DND-41 (cell line): ENCODE measurements at regions not wholly inside any gene's neighbourhood (a gene's known extent, or its start where the extent isn't known, plus 50 kb on each side); places are given as distances from the start of the nearest gene placed in this dataset.

Source experiments
- ATAC-seq: fragments of 200-7000 bp; cut with Tn5 transposase; 3 replicates; pipeline ENCODE4 v1.9.1; 2021; ENCODE audit warnings: low read depth; ENCODE audit not compliant: insufficient read depth
- DNase-seq: peaks from one replicate; pipeline ENCODE4 v3.0.0-alpha.2; 2020
- H2AFZ ChIP-seq: 2 replicates; pipeline ENCODE4 v1.6.0; 2012; ENCODE audit warnings: low read depth, low read length
- H3K27ac ChIP-seq: 2 replicates; pipeline ENCODE4 v1.5.1; 2012; ENCODE audit warnings: low read length, inconsistent platforms
- H3K27me3 ChIP-seq: fragments of 200-600 bp; sonication (generic); 2 replicates; pipeline ENCODE4 v1.6.0; 2012; ENCODE audit warnings: low read length, mild to moderate bottlenecking, inconsistent platforms; ENCODE audit not compliant: insufficient read depth, poor library complexity
- H3K36me3 ChIP-seq: 2 replicates; pipeline ENCODE4 v1.5.1; 2012; ENCODE audit warnings: low read length, inconsistent platforms; ENCODE audit not compliant: insufficient read depth
- H3K4me1 ChIP-seq: 2 replicates; pipeline ENCODE4 v1.5.1; 2012; ENCODE audit warnings: mild to moderate bottlenecking, low read length; ENCODE audit not compliant: insufficient read depth
- H3K4me2 ChIP-seq: 2 replicates; pipeline ENCODE4 v1.6.0; 2012; ENCODE audit warnings: mild to moderate bottlenecking, moderate library complexity, low read length, inconsistent platforms; ENCODE audit not compliant: insufficient read depth
- H3K4me3 ChIP-seq, 2 experiments: fragments of 200-600 bp in 1 of 2; shearing (Covaris generic) in 1 of 2; 2 replicates each; pipeline ENCODE4 v1.5.1; 2012 to 2016; ENCODE audit warnings: inconsistent platforms in 2 of 2, low read length in 2 of 2, mild to moderate bottlenecking in 2 of 2, low read depth in 1 of 2, moderate library complexity in 1 of 2
- H3K79me2 ChIP-seq: 2 replicates; pipeline ENCODE4 v1.6.0; 2012; ENCODE audit warnings: low read length, inconsistent platforms; ENCODE audit not compliant: insufficient read depth
- H3K9ac ChIP-seq: 2 replicates; pipeline ENCODE4 v1.6.0; 2012; ENCODE audit warnings: low read depth, mild to moderate bottlenecking, inconsistent platforms, low read length, moderate library complexity
- H3K9me3 ChIP-seq: 2 replicates; pipeline ENCODE4 v1.5.1; 2012; ENCODE audit warnings: low read length, moderate library complexity, mild to moderate bottlenecking, inconsistent platforms; ENCODE audit not compliant: insufficient read depth, severe bottlenecking
- H4K20me1 ChIP-seq: 2 replicates; pipeline ENCODE4 v1.6.0; 2012; ENCODE audit warnings: low read length; ENCODE audit not compliant: insufficient read depth
- EZH2 ChIP-seq: IDR thresholded peaks from 3 replicates; pipeline ENCODE4 v1.6.1; 2012; ENCODE audit warnings: borderline replicate concordance, low read depth, mild to moderate bottlenecking, moderate library complexity, low read length, inconsistent platforms; ENCODE audit not compliant: severe bottlenecking
- TF ChIP-seq, protein P1 (sequence below): IDR thresholded peaks from 2 replicates; pipeline ENCODE4 v1.5.1; 2012; ENCODE audit warnings: borderline replicate concordance, low read length, moderate library complexity, mild to moderate bottlenecking; ENCODE audit not compliant: poor library complexity, severe bottlenecking; ENCODE audit errors: extremely low read depth

DNA sequence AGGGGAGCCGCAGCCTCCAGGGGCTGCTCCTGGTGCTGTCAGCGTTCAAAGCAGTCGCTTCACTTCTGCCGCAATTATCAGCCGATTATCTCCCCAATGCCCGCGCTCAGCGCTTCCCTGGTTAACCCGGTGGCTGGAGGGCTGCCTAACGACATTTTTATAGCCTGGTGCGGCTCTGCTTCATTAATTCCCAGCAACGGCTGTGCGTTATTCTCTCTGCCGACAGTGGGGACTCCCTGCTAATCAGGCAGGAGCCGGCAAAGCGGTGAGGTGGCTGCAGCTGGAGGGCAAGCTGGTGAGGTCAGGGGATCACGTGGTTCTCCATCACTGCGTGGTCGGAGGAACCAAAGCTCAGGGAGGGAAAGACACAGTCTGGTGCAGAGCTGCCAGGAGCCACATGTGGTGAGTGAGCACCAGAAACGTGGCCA, 62.9 kb downstream of the GLRX5 start:
- Histone ChIP-seq H3K9me3 (no peaks in the 10 kb centered on the region), H3K9ac (no peak overlapping the region), H2AFZ (no peak overlapping the region), H3K27me3 (peaks cover 12% of the 10 kb centered on the region), H3K4me2 (no peak overlapping the region), H3K27ac (no peak overlapping the region), H3K36me3 (no peaks in the 10 kb centered on the region), H3K4me3 (no peak overlapping the region), H3K79me2 (no peaks in the 10 kb centered on the region), H4K20me1 (no peaks in the 10 kb centered on the region), H3K4me1 (no peaks in the 10 kb centered on the region)
- no peak for ATAC-seq
- no peak for DNase-seq
- no peak for TF ChIP-seq EZH2
- TF ChIP-seq, protein P1, sequence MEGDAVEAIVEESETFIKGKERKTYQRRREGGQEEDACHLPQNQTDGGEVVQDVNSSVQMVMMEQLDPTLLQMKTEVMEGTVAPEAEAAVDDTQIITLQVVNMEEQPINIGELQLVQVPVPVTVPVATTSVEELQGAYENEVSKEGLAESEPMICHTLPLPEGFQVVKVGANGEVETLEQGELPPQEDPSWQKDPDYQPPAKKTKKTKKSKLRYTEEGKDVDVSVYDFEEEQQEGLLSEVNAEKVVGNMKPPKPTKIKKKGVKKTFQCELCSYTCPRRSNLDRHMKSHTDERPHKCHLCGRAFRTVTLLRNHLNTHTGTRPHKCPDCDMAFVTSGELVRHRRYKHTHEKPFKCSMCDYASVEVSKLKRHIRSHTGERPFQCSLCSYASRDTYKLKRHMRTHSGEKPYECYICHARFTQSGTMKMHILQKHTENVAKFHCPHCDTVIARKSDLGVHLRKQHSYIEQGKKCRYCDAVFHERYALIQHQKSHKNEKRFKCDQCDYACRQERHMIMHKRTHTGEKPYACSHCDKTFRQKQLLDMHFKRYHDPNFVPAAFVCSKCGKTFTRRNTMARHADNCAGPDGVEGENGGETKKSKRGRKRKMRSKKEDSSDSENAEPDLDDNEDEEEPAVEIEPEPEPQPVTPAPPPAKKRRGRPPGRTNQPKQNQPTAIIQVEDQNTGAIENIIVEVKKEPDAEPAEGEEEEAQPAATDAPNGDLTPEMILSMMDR: no peak

DNA sequence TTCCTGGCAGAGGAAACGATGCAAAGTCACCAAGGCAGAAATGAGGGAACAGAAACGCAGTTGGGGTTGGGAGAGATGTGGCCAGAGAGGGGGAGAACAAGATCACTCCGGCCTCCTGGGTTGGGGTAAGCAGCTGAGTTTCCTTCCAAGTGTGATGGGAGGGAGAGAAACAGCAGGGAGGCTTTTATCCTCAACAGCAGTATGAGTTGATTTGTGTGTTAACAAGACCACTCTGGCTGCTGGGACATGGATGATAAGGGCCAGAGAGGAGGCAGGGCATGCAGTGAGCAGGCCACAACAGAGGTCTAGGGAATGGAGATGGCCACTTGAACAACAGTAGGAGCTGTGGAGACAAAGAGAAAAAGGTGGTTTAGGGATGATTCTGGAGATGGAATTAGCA, 66.8 kb downstream of the GLRX5 start:
- no peak for DNase-seq
- no peak for TF ChIP-seq EZH2
- TF ChIP-seq, protein P1: no peak
- no peak for ATAC-seq

DNA sequence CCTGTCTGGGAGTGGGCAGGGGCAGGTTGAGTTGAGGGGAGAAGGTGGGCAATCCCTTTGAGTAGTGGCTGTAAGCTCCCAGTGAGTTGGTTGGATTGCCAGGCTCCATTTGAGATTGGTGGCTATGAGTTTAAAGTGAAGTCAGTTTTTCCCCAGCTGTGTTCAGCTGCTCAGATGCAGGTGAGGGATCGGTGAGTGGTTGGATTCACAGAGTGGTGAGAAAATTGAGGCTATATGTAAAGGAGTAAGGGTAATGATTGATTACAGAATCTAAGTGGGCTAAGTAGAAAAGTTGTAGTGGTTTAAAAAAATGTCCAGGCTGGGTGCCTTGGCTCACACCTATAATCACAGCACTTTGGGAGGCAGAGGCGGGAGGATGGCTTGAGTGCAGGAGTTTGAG, 68.6 kb downstream of the GLRX5 start:
- no peaks in the 10 kb centered on the region for H3K9me3 ChIP-seq
- no peak overlapping the region for H3K27ac ChIP-seq
- H3K27me3 ChIP-seq: peaks cover 7% of the 10 kb centered on the region
- ATAC-seq: no peak
- no peaks in the 10 kb centered on the region for H3K79me2 ChIP-seq
- no peaks in the 10 kb centered on the region for H3K36me3 ChIP-seq
- no peaks in the 10 kb centered on the region for H3K4me1 ChIP-seq
- H3K9ac ChIP-seq: no peak overlapping the region
- no peak overlapping the region for H3K4me2 ChIP-seq
- TF ChIP-seq EZH2: no peak
- TF ChIP-seq, protein P1: no peak
- H3K4me3 ChIP-seq: no peak overlapping the region
- no peak for DNase-seq
- H2AFZ ChIP-seq: no peak overlapping the region
- H4K20me1 ChIP-seq: no peaks in the 10 kb centered on the region

More for the DNA sequence above, 66.8 kb downstream of the GLRX5 start:
- H3K79me2 ChIP-seq: no peaks in the 10 kb centered on the region
- no peak overlapping the region for H3K27ac ChIP-seq
- no peak overlapping the region for H3K9ac ChIP-seq
- no peak overlapping the region for H3K4me2 ChIP-seq
- H3K4me3 ChIP-seq: no peak overlapping the region
- no peaks in the 10 kb centered on the region for H3K4me1 ChIP-seq
- H3K9me3 ChIP-seq: no peaks in the 10 kb centered on the region
- H4K20me1 ChIP-seq: no peaks in the 10 kb centered on the region
- no peaks in the 10 kb centered on the region for H3K36me3 ChIP-seq
- H2AFZ ChIP-seq: no peak overlapping the region
- H3K27me3 ChIP-seq: peaks cover 12% of the 10 kb centered on the region

DNA sequence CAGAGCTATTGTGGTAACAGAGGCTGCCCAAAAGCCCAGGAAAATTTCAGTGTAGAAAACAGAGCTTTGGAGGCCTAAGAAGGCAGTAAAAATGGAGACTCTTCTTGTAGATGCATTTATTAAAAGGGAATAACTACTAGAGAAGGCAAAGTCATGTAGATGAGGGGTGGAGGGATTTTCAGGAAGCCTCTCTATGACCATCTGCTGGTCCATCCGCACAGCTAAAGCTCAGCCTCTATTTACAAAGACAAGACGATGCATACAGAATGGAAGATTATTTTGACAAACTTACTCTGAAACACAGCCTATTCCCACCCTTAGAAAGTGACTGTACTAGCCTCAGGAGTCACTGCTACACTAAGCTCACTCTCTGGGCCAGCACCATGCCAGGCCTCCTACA, 71.4 kb downstream of the GLRX5 start:
- no peak overlapping the region for H3K9ac ChIP-seq
- no peak overlapping the region for H3K4me2 ChIP-seq
- no peaks in the 10 kb centered on the region for H3K9me3 ChIP-seq
- TF ChIP-seq, protein P1: no peak
- TF ChIP-seq EZH2: no peak
- H3K36me3 ChIP-seq: no peaks in the 10 kb centered on the region
- no peak for DNase-seq
- no peak overlapping the region for H3K4me3 ChIP-seq
- no peaks in the 10 kb centered on the region for H4K20me1 ChIP-seq
- ATAC-seq: no peak
- no peak overlapping the region for H2AFZ ChIP-seq
- H3K27me3 ChIP-seq: peaks cover 3% of the 10 kb centered on the region
- H3K79me2 ChIP-seq: no peaks in the 10 kb centered on the region
- no peaks in the 10 kb centered on the region for H3K4me1 ChIP-seq
- H3K27ac ChIP-seq: no peak overlapping the region
